ENCODE measurements at regions not wholly inside any gene's neighbourhood (a gene's known extent, or its start where the extent isn't known, plus 50 kb on each side); places are given as distances from the start of the nearest gene placed in this dataset.
"Not testable (repeated sequence)": the region's sequence is repeated elsewhere in the genome, so short reads cannot be mapped to it uniquely, and the experiment has no call there.

DNA sequence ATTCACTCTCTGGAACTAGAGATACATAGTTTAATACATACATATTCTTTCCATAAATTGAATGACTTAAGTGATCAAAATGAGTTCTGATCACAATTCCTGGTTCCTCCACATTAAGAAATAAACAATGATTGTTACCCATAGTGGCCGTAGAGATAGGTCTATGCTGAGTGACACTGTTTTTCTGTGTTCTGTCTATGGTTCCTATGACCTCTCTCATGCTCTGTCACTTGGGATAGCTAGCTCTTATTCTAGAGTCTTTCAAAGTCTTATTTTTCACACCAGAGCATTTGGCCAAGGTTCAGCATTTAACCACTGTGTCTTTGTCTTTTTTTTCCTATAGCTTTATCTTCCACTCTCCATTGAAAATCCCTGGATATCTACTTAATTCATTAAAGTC, 132.4 kb downstream of the GOLGA6L6 start:
- H3K18ac ChIP-seq (ENCODE audit: low read length): no peak overlapping the region
- no peaks in the 10 kb centered on the region for H3K27me3 ChIP-seq (ENCODE audit: insufficient read depth, low read length, poor library complexity)
- H2BK120ac ChIP-seq (ENCODE audit: low read depth, low read length): no peak overlapping the region
- H2BK15ac ChIP-seq (replicated peaks; ENCODE audit: low read depth): no peak overlapping the region
- H3K27ac ChIP-seq (ENCODE audit: low read depth, low read length): no peak overlapping the region
- no peaks in the 10 kb centered on the region for H3K79me2 ChIP-seq (ENCODE audit: control insufficient read depth, insufficient read depth, low read length)
- H3K4ac ChIP-seq (ENCODE audit: low read depth, low read length): no peak overlapping the region
- H4K5ac ChIP-seq (ENCODE audit: low read length): no peak overlapping the region
- no peak overlapping the region for H3K4me2 ChIP-seq (ENCODE audit: low read length)
- no peak overlapping the region for H3K56ac ChIP-seq (ENCODE audit: low read length)
- H2AK5ac ChIP-seq (ENCODE audit: low read length): no peak overlapping the region
- H4K8ac ChIP-seq (ENCODE audit: low read depth, low read length): no peak overlapping the region
- no peak overlapping the region for H2BK5ac ChIP-seq (ENCODE audit: low read length)
- DNase-seq: no peak
- H3K4me1 ChIP-seq (ENCODE audit: control insufficient read depth, low read depth, low read length): no peaks in the 10 kb centered on the region
- no peak overlapping the region for H3K4me3 ChIP-seq (ENCODE audit: low read length)
- WGBS (ENCODE audit: extremely low coverage, insufficient coverage, low lambda C conversion rate): no CpG with 5 or more reads among the region's 1 CpG
- no peaks in the 10 kb centered on the region for H3K36me3 ChIP-seq (ENCODE audit: control insufficient read depth, insufficient read depth, low read length)
- no peak overlapping the region for H3K9ac ChIP-seq (ENCODE audit: low read length)
- no peak overlapping the region for H3K23ac ChIP-seq (ENCODE audit: low read length)
- H3K79me1 ChIP-seq (ENCODE audit: low read length): no peaks in the 10 kb centered on the region

DNA sequence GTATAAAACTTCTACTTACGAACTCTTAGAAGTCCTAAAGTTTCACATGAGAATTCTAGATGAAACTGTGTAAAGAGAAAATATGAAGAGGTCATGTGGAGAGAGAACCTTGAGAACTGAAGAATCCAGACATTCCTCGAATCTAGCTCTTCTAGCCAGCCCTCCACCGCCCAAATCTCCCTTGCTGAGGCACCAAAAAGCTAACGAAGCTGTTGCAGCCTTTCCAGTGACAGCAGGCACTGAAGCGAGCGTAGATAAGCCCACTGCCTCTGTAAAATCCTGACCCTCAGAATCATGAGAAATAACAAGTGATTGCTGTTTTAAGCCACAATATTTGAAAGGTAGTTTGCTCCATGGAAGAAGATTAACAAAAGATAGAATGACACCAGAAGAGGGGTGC, 134.0 kb downstream of the GOLGA6L6 start:
- no peaks in the 10 kb centered on the region for H3K36me3 ChIP-seq (ENCODE audit: control insufficient read depth, insufficient read depth, low read length)
- no peak overlapping the region for H2AK5ac ChIP-seq (ENCODE audit: low read length)
- no peak overlapping the region for H3K9ac ChIP-seq (ENCODE audit: low read length)
- no peak for DNase-seq
- no peak overlapping the region for H3K23ac ChIP-seq (ENCODE audit: low read length)
- H4K8ac ChIP-seq (ENCODE audit: low read depth, low read length): no peak overlapping the region
- no peak overlapping the region for H3K4me3 ChIP-seq (ENCODE audit: low read length)
- H3K27ac ChIP-seq (ENCODE audit: low read depth, low read length): no peak overlapping the region
- no peak overlapping the region for H3K18ac ChIP-seq (ENCODE audit: low read length)
- H3K4ac ChIP-seq (ENCODE audit: low read depth, low read length): no peak overlapping the region
- H4K5ac ChIP-seq (ENCODE audit: low read length): no peak overlapping the region
- no peaks in the 10 kb centered on the region for H3K4me1 ChIP-seq (ENCODE audit: control insufficient read depth, low read depth, low read length)
- no CpG with 5 or more reads among the region's 6 CpGs for WGBS (ENCODE audit: extremely low coverage, insufficient coverage, low lambda C conversion rate)
- H3K4me2 ChIP-seq (ENCODE audit: low read length): no peak overlapping the region
- H3K56ac ChIP-seq (ENCODE audit: low read length): no peak overlapping the region
- no peak overlapping the region for H2BK15ac ChIP-seq (replicated peaks; ENCODE audit: low read depth)
- no peak overlapping the region for H2BK120ac ChIP-seq (ENCODE audit: low read depth, low read length)
- no peaks in the 10 kb centered on the region for H3K79me2 ChIP-seq (ENCODE audit: control insufficient read depth, insufficient read depth, low read length)
- no peaks in the 10 kb centered on the region for H3K79me1 ChIP-seq (ENCODE audit: low read length)
- no peaks in the 10 kb centered on the region for H3K27me3 ChIP-seq (ENCODE audit: insufficient read depth, low read length, poor library complexity)
- H2BK5ac ChIP-seq (ENCODE audit: low read length): no peak overlapping the region

DNA sequence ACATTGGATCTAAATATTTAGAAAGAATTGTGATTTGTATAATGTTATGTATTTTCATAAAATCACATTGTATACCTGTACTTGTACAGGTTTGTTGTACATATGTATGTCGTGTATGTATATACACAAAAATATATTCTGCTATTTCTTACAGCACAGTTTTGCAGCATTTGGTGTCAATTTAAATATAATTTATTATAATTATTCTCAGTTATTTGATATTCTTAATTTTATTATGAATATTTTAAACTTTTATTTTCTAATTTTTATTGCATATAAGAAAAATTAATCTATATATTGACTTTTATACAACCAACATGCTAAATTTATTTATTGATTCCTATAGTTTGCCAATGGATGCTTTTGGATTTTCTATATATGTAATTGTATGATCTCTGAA, 137.0 kb downstream of the GOLGA6L6 start:
- not testable (repeated sequence) for H3K27me3 ChIP-seq (ENCODE audit: insufficient read depth, low read length, poor library complexity); H3K79me1 ChIP-seq (ENCODE audit: low read length); H3K4me3 ChIP-seq (ENCODE audit: low read length); H2BK15ac ChIP-seq (replicated peaks; ENCODE audit: low read depth); H3K4ac ChIP-seq (ENCODE audit: low read depth, low read length); H3K4me2 ChIP-seq (ENCODE audit: low read length); H2BK120ac ChIP-seq (ENCODE audit: low read depth, low read length); H3K56ac ChIP-seq (ENCODE audit: low read length); H3K23ac ChIP-seq (ENCODE audit: low read length); H3K18ac ChIP-seq (ENCODE audit: low read length); H3K9ac ChIP-seq (ENCODE audit: low read length); H3K79me2 ChIP-seq (ENCODE audit: control insufficient read depth, insufficient read depth, low read length); H4K8ac ChIP-seq (ENCODE audit: low read depth, low read length); DNase-seq; H3K4me1 ChIP-seq (ENCODE audit: control insufficient read depth, low read depth, low read length); H2BK5ac ChIP-seq (ENCODE audit: low read length); H3K27ac ChIP-seq (ENCODE audit: low read depth, low read length); H4K5ac ChIP-seq (ENCODE audit: low read length); H2AK5ac ChIP-seq (ENCODE audit: low read length); H3K36me3 ChIP-seq (ENCODE audit: control insufficient read depth, insufficient read depth, low read length)
- WGBS (ENCODE audit: extremely low coverage, insufficient coverage, low lambda C conversion rate): no CpG with 5 or more reads among the region's 1 CpG

DNA sequence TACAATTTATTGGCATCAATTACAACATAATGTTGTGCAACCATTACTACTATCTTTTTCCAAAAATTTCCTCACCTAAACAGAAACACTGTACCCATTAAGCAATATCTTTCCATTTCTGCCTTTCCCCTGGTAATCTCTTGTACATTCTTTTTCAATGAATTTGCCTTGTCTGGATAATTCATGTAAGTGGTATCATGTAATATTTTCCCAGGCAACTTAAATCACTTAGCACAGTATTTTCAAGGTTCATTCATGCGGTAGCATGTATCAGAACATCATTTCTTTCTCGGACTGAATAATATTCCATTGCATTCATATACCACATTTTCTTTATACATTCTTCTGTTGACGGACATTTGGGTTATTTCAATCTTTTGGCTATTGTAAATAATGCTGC, 139.0 kb downstream of the GOLGA6L6 start:
- H2BK5ac ChIP-seq (ENCODE audit: low read length); H3K4me3 ChIP-seq (ENCODE audit: low read length); H3K27me3 ChIP-seq (ENCODE audit: insufficient read depth, low read length, poor library complexity); H4K5ac ChIP-seq (ENCODE audit: low read length); H2AK5ac ChIP-seq (ENCODE audit: low read length); H3K56ac ChIP-seq (ENCODE audit: low read length); H3K18ac ChIP-seq (ENCODE audit: low read length); H3K79me1 ChIP-seq (ENCODE audit: low read length); H3K4me2 ChIP-seq (ENCODE audit: low read length); H2BK15ac ChIP-seq (replicated peaks; ENCODE audit: low read depth); H3K27ac ChIP-seq (ENCODE audit: low read depth, low read length); H4K8ac ChIP-seq (ENCODE audit: low read depth, low read length); DNase-seq; H3K79me2 ChIP-seq (ENCODE audit: control insufficient read depth, insufficient read depth, low read length); H3K4ac ChIP-seq (ENCODE audit: low read depth, low read length); H3K23ac ChIP-seq (ENCODE audit: low read length); H3K9ac ChIP-seq (ENCODE audit: low read length); H3K4me1 ChIP-seq (ENCODE audit: control insufficient read depth, low read depth, low read length); H3K36me3 ChIP-seq (ENCODE audit: control insufficient read depth, insufficient read depth, low read length); H2BK120ac ChIP-seq (ENCODE audit: low read depth, low read length): not testable (repeated sequence)
- WGBS (ENCODE audit: extremely low coverage, insufficient coverage, low lambda C conversion rate): no CpG with 5 or more reads among the region's 3 CpGs

DNA sequence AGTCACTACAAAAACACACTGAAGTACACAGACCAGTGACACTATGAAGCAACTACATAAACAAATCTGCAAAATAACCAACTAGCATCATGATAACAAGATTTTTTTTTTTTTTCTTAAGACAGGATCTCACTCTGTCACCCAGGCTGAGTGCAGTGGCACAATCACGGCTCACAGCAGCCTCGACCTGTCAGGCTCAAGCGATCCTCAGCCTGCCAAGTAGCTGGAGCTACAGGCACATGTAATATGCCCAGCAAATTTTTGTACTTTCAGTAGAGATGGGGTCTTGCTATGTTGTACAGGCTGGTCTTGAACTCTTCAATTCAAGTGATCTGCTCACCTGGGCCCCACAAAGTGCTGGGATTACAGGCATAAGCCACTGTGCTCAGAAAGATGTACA, 140.5 kb downstream of the GOLGA6L6 start:
- not testable (repeated sequence) for H3K27ac ChIP-seq (ENCODE audit: low read depth, low read length); H2AK5ac ChIP-seq (ENCODE audit: low read length); H2BK120ac ChIP-seq (ENCODE audit: low read depth, low read length); H3K4me1 ChIP-seq (ENCODE audit: control insufficient read depth, low read depth, low read length); H3K27me3 ChIP-seq (ENCODE audit: insufficient read depth, low read length, poor library complexity); H3K18ac ChIP-seq (ENCODE audit: low read length); H3K4ac ChIP-seq (ENCODE audit: low read depth, low read length); H2BK15ac ChIP-seq (replicated peaks; ENCODE audit: low read depth); H3K4me3 ChIP-seq (ENCODE audit: low read length); H3K9ac ChIP-seq (ENCODE audit: low read length); H3K79me1 ChIP-seq (ENCODE audit: low read length); DNase-seq; H3K79me2 ChIP-seq (ENCODE audit: control insufficient read depth, insufficient read depth, low read length); H3K23ac ChIP-seq (ENCODE audit: low read length); H4K5ac ChIP-seq (ENCODE audit: low read length); H3K36me3 ChIP-seq (ENCODE audit: control insufficient read depth, insufficient read depth, low read length); H3K56ac ChIP-seq (ENCODE audit: low read length); H2BK5ac ChIP-seq (ENCODE audit: low read length); H3K4me2 ChIP-seq (ENCODE audit: low read length); H4K8ac ChIP-seq (ENCODE audit: low read depth, low read length)
- no CpG with 5 or more reads among the region's 3 CpGs for WGBS (ENCODE audit: extremely low coverage, insufficient coverage, low lambda C conversion rate)

DNA sequence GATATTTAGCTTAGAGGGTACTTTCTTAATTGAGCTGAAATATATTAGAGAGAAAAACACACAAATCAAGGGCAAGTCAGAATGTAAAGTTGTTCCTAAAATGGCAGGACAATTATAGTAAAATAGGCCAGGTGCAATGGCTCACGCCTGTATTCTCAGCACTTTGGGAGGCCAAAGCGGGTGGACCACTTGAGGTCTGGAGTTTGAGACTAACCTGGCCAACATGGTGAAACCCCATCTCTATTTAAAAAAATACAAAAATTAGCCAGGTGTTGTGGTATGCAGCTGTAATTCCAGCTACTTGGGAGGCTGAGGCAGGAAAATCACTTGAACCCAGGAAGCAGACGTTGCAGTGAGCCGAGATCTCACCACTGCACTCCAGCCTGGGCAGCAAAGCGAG, 142.9 kb downstream of the GOLGA6L6 start:
- H3K4me1 ChIP-seq (ENCODE audit: control insufficient read depth, low read depth, low read length); H2BK5ac ChIP-seq (ENCODE audit: low read length); H2AK5ac ChIP-seq (ENCODE audit: low read length); H3K4ac ChIP-seq (ENCODE audit: low read depth, low read length); H3K27me3 ChIP-seq (ENCODE audit: insufficient read depth, low read length, poor library complexity); H3K27ac ChIP-seq (ENCODE audit: low read depth, low read length); H3K56ac ChIP-seq (ENCODE audit: low read length); H3K4me2 ChIP-seq (ENCODE audit: low read length); H3K79me2 ChIP-seq (ENCODE audit: control insufficient read depth, insufficient read depth, low read length); H3K36me3 ChIP-seq (ENCODE audit: control insufficient read depth, insufficient read depth, low read length); H3K23ac ChIP-seq (ENCODE audit: low read length); H4K5ac ChIP-seq (ENCODE audit: low read length); H3K4me3 ChIP-seq (ENCODE audit: low read length); H3K79me1 ChIP-seq (ENCODE audit: low read length); DNase-seq; H3K9ac ChIP-seq (ENCODE audit: low read length); H2BK120ac ChIP-seq (ENCODE audit: low read depth, low read length); H2BK15ac ChIP-seq (replicated peaks; ENCODE audit: low read depth); H4K8ac ChIP-seq (ENCODE audit: low read depth, low read length); H3K18ac ChIP-seq (ENCODE audit: low read length): not testable (repeated sequence)
- no CpG with 5 or more reads among the region's 5 CpGs for WGBS (ENCODE audit: extremely low coverage, insufficient coverage, low lambda C conversion rate)

All from mesendoderm (in vitro differentiated cells).